GM19193 (cell line): ENCODE measurements at regions not wholly inside any gene's neighbourhood (a gene's known extent, or its start where the extent isn't known, plus 50 kb on each side); places are given as distances from the start of the nearest gene placed in this dataset.

Experiments used
- POLR2A ChIP-seq: IDR thresholded peaks from 4 replicates; pipeline ENCODE4 v1.6.1; 2011; ENCODE audit not compliant: insufficient read depth, insufficient read length; ENCODE audit errors: extremely low read depth

DNA sequence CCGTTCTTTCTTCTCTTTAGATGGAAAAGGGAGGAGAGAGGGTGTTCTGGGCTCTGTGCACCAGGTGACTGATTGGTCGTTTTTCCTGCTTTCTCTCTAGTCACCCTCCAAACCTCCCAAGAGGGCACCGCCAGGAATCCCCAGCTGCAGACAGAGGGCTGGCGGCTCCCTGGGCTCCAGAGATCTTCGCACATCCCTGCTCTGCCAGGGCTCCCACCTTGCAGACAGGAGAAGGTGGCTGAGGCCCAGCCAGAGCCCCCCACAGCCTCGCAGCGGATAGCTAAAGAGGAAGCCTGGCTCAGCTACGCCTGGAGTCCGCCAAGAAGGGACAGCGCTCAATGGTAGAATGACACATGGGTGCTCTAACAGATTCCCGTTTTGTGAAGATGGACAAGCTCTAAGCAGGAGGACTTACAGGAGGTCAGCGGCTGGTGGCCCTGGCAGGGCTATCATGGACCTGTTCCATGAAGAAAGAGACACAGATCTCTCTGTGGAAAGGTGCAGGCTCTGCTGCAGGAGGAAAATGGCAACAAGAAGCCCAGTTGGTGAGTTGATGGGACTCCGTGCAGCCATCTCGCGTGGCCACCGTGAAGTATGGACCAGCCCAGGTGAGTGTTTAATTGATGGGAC, 976.9 kb downstream of the BRD1 start:
- no peak for TF ChIP-seq POLR2A

DNA sequence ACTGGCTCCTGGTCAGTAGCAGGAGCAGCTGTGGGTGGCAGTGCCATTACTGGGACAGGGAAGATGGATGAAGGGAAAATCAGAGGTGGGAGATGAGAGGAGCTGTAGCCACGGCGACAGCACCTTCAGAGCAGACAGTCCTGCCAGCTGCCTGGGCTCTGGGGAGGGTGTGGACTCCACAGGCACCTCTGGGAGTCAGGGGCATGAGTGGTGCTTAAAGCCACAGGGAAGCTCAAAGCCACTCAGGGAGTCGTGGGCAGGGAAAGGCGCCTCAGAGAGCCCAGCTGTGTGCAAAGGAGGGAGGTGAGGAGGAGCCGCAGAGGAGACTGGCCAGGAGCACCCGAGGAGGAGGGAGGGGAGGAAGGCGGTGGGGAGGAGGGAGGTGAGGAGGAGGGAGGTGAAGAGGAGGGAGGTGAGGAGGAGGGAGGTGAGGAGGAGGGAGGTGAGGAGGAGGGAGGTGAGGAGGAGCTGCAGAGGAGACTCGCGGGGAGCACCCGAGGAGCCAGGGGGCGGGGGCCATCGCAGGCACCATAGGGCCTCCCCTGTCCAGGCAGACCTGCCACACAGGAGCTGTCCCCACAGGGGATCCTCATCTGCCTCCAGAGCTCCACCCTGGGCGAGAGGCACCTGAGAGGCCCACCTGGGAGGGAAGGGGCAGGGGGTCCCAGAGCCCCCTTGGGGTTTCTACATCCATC, 977.6 kb downstream of the BRD1 start:
- TF ChIP-seq POLR2A, result no peak

- TF ChIP-seq POLR2A, result no peak
Observed at GRCh38 chr22:48849219-48849912, 978.3 kb downstream of the BRD1 start.

DNA sequence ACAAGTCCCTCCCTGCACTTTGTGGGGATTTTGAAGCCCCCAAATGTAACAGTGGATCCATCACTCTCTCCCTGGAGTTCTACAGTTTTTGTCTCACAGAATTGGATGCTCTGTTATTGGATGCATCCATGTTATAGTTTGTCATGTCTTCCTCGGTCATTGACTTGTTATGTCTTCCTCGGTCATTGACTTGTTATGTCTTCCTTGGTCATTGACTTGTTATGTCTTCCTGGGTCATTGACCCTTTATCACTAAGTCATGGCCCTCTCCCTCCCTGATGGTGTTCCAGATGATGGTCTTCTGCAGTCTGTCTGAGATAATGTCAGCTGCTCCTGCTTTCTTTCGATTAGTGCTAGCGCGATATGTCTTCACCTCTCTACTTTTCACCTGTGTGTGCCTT, 981.5 kb downstream of the BRD1 start:
- no peak for TF ChIP-seq POLR2A

GRCh38 chr22:48845356-48845936, 982.2 kb downstream of the BRD1 start:
- TF ChIP-seq POLR2A, result no peak

GRCh38 chr22:48844056-48844675, 983.5 kb downstream of the BRD1 start:
- no peak for TF ChIP-seq POLR2A

GRCh38 chr22:48843640-48844039, 984.0 kb downstream of the BRD1 start:
- TF ChIP-seq POLR2A, result no peak

DNA sequence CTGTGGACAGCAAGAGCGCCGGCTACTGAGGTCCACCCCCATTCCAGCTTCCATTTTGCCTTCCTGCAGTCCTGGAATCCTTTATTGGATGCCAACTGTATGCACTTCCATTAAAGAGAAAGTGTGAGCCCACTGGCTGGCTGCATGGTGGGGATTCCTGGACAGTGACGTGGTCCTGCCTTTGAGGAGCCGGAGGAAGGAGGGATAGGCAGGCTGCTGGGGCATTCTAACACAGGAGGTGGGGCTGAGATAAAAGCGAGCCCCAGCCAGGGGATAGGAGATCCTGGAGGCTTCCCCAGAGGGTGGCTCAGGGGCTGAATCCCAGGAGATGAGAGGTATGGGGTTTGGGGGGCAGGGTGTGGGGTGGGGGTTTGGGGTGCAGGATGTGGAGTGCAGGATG, 984.7 kb downstream of the BRD1 start:
- TF ChIP-seq POLR2A, result no peak

DNA sequence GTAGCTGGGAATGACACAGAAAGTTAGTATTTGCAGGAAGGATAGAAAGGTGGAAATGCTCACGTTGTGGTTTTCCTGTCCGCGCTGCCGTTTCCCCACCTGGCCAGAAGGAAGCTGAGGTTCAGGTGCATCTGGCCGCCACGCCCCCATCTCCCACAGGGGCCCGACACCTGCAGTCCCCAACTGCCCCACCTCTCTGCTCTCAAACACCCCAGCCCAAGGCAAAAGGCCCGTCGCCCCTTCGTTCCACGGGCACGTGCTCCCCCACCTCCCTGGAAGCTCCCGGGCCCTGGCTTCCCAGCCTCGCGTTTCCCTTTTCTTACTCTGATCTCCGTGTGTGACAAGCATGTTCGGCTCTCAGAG, 985.1 kb downstream of the BRD1 start:
- no peak for TF ChIP-seq POLR2A

- TF ChIP-seq POLR2A, result no peak
Observed at GRCh38 chr22:48841881-48842582, 985.6 kb downstream of the BRD1 start.

- TF ChIP-seq POLR2A, result no peak
Observed at GRCh38 chr22:48840112-48840949, 987.3 kb downstream of the BRD1 start.

- TF ChIP-seq POLR2A, result no peak
Observed at GRCh38 chr22:48838846-48839730, 988.6 kb downstream of the BRD1 start.

GRCh38 chr22:48838376-48838775, 989.3 kb downstream of the BRD1 start:
- TF ChIP-seq POLR2A, result no peak
